ENCODE measurements at regions not wholly inside any gene's neighbourhood (a gene's known extent, or its start where the extent isn't known, plus 50 kb on each side); places are given as distances from the start of the nearest gene placed in this dataset.

DNA sequence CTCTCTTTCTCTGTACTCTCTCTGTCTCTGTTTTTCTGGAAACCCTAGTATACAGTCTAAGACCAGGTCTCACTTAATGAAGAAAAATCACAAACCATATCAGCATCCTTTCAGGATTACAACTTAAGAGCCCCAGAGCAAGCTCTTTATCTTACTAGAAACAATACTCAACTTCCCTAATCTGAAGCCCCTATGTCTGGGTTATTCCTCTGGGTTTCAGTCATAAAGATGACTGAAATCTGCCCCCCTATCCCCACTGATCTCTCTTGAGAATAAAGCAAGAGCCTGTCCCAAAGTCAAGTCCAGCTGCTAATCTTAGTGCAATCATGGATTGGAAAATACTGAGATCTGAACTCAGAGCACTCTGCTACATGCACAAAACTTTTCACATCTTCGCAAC lies 53.9 kb upstream of the PICALM start:
- Mint-ChIP-seq H3K4me3 (no peak overlapping the region), H3K27me3 (peaks cover 2% of the 10 kb centered on the region), H3K27ac (no peak overlapping the region), H3K4me1 (peaks cover 12% of the 10 kb centered on the region), H3K9me3 (peaks cover 6% of the 10 kb centered on the region), H3K36me3 (ENCODE audit: low read depth) (no peaks in the 10 kb centered on the region)
- POLR2A ChIA-PET, result no interaction called here
- DNase-seq, result no peak
- CTCF ChIA-PET, result interaction anchor here (1.0 to 2.2 kb wide), 6 partner anchors 9 to 134 kb away, joined by 3 to 6 read pairs (median 3); no protein-coding TSS in a partner anchor

DNA sequence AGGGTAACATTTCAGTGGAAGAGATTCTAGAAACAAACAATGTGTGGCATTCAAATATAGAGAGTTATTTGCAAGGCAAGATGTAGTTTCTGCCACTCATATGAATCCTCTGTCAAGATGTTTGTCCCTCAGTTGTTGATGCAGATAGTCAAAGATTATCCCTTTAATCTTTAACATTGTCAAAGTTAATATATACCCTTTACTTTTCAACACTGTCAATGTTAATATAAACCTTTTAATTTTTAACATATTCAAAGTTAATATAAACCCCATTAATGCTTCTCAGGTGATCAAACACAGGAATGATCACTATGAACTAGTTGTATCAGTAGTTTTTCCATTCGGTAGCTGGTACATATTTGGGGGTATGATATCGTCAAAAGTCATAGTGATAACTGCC lies 51.9 kb upstream of the PICALM start:
- POLR2A ChIA-PET, result no interaction called here
- Mint-ChIP-seq H3K9me3 (peaks cover 6% of the 10 kb centered on the region), H3K36me3 (ENCODE audit: low read depth) (no peaks in the 10 kb centered on the region), H3K27ac (no peak overlapping the region), H3K4me3 (no peak overlapping the region), H3K27me3 (peaks cover 2% of the 10 kb centered on the region), H3K4me1 (peaks cover 27% of the 10 kb centered on the region)
- CTCF ChIA-PET, result no interaction called here
- no peak for DNase-seq

DNA sequence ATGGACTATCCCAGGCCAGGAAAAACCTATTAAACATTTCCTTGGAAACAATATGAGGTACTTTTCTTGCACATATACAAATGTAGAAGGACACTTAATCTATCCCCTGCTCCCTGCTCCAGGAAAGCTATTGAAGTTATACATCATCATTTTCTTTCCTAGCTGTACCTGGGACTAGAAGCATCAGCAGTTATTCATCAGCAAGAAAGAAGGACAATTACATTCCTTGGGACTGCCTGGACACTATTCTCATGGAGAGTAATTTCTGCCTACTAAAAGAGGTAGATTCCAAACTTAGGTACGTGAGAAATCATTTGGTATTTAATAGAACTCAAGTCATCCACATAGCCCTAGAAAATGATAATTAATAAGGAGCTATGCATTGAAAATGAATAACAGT lies 51.0 kb upstream of the PICALM start:
- ChIA-PET POLR2A (no interaction called here), CTCF (interaction anchor here (0.8 to 1.5 kb wide), 2 partner anchors 8 to 16 kb away, joined by 3 to 4 read pairs; no protein-coding TSS in a partner anchor)
- Mint-ChIP-seq H3K4me1 (peaks cover 31% of the 10 kb centered on the region), H3K4me3 (no peak overlapping the region), H3K27me3 (peaks cover 2% of the 10 kb centered on the region), H3K36me3 (ENCODE audit: low read depth) (no peaks in the 10 kb centered on the region), H3K9me3 (peaks cover 5% of the 10 kb centered on the region), H3K27ac (no peak overlapping the region)
- no peak for DNase-seq

DNA sequence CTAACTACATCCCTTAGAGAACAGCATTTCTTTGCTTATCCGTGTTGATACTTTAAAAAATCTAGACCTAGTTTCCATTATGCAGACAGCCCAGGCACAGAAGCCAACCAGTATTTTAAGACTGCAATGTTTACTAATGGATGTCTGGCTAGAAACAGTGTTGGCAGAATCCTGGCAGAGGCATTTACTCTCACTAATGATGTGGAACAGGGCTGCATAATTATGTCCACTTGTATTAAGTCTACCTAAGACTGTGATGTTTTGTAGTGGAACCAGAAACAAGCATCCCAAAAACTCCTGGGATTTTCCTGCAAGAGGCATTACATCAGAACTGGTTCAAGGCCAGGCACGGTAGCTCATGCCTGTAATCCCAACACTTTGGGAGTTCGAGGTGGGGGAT lies 50.2 kb upstream of the PICALM start:
- H3K27ac Mint-ChIP-seq, result no peak overlapping the region
- no peaks in the 10 kb centered on the region for H3K36me3 Mint-ChIP-seq (ENCODE audit: low read depth)
- H3K27me3 Mint-ChIP-seq, result peaks cover 3% of the 10 kb centered on the region
- ChIA-PET POLR2A (no interaction called here), CTCF (interaction anchor here (0.8 to 1.5 kb wide), 2 partner anchors 9 to 16 kb away, joined by 3 to 4 read pairs; no protein-coding TSS in a partner anchor)
- H3K4me1 Mint-ChIP-seq, result peaks cover 25% of the 10 kb centered on the region
- H3K4me3 Mint-ChIP-seq, result no peak overlapping the region
- DNase-seq, result no peak
- peaks cover 2% of the 10 kb centered on the region for H3K9me3 Mint-ChIP-seq
